Choroid plexus epithelial cell (primary cell): ENCODE measurements at regions not wholly inside any gene's neighbourhood (a gene's known extent, or its start where the extent isn't known, plus 50 kb on each side); places are given as distances from the start of the nearest gene placed in this dataset.

Source experiments
- DNase-seq: peaks from one replicate; pipeline ENCODE4 v3.0.0-alpha.2; 2010; ENCODE audit warnings: low read depth
- H3K4me3 ChIP-seq: 2 replicates; pipeline ENCODE4 v1.5.1; 2011; ENCODE audit warnings: low read depth, mild to moderate bottlenecking, control low read depth, low read length, moderate library complexity
- CTCF ChIP-seq: conservative IDR thresholded peaks from 2 replicates; pipeline ENCODE4 v1.5.1; 2011; ENCODE audit warnings: low read depth, mild to moderate bottlenecking, control low read depth, inconsistent platforms, low read length, moderate library complexity

GRCh38 chr3:120852412-120852811 is 55.6 kb upstream of the STXBP5L start:
- no peak for DNase-seq
- H3K4me3 ChIP-seq = no peak overlapping the region
- no peak for TF ChIP-seq CTCF

- TF ChIP-seq CTCF = no peak
- no peak for DNase-seq
- H3K4me3 ChIP-seq = no peak overlapping the region
Measured at GRCh38 chr3:120853416-120853815, 54.6 kb upstream of the STXBP5L start.

- no peak for TF ChIP-seq CTCF
- no peak overlapping the region for H3K4me3 ChIP-seq
- DNase-seq = no peak
Measured at GRCh38 chr3:120854908-120855526, 53.0 kb upstream of the STXBP5L start.

GRCh38 chr3:120855665-120856437 is 52.2 kb upstream of the STXBP5L start:
- DNase-seq = peak; percentile 24
- no peak overlapping the region for H3K4me3 ChIP-seq
- TF ChIP-seq CTCF = no peak
